ENCODE measurements at regions not wholly inside any gene's neighbourhood (a gene's known extent, or its start where the extent isn't known, plus 50 kb on each side); places are given as distances from the start of the nearest gene placed in this dataset.

- H3K27ac Mint-ChIP-seq, result no peak overlapping the region
- intact Hi-C loops (cut with micrococcal nuclease), result no loop called here
- no peaks in the 10 kb centered on the region for H3K36me3 Mint-ChIP-seq (ENCODE audit: low read depth)
- H3K4me1 Mint-ChIP-seq (ENCODE audit: low read depth), result no peaks in the 10 kb centered on the region
- H3K27me3 Mint-ChIP-seq, result no peaks in the 10 kb centered on the region
- no peak overlapping the region for H3K4me3 Mint-ChIP-seq
- H3K9me3 Mint-ChIP-seq, result peaks cover 22% of the 10 kb centered on the region
Measured at GRCh38 chr3:74426571-74426970, 187.9 kb downstream of the CNTN3 start.

- intact Hi-C loops (cut with micrococcal nuclease), result no loop called here
- Mint-ChIP-seq H3K4me3 (no peak overlapping the region), H3K36me3 (ENCODE audit: low read depth) (no peaks in the 10 kb centered on the region), H3K27ac (no peak overlapping the region), H3K9me3 (peaks cover 14% of the 10 kb centered on the region), H3K27me3 (no peaks in the 10 kb centered on the region), H3K4me1 (ENCODE audit: low read depth) (no peaks in the 10 kb centered on the region)
Measured at GRCh38 chr3:74423867-74424266, 190.6 kb downstream of the CNTN3 start.

GRCh38 chr3:74420538-74421124, 193.8 kb downstream of the CNTN3 start:
- Mint-ChIP-seq H3K27me3 (no peaks in the 10 kb centered on the region), H3K27ac (no peak overlapping the region), H3K9me3 (peaks cover 14% of the 10 kb centered on the region), H3K4me1 (ENCODE audit: low read depth) (no peaks in the 10 kb centered on the region), H3K36me3 (ENCODE audit: low read depth) (no peaks in the 10 kb centered on the region), H3K4me3 (no peak overlapping the region)
- intact Hi-C loops (cut with micrococcal nuclease), result no loop called here

GRCh38 chr3:74415731-74416130, 198.7 kb downstream of the CNTN3 start:
- H3K27me3 Mint-ChIP-seq, result no peaks in the 10 kb centered on the region
- no peaks in the 10 kb centered on the region for H3K36me3 Mint-ChIP-seq (ENCODE audit: low read depth)
- H3K4me1 Mint-ChIP-seq (ENCODE audit: low read depth), result no peaks in the 10 kb centered on the region
- H3K27ac Mint-ChIP-seq, result no peak overlapping the region
- no peaks in the 10 kb centered on the region for H3K9me3 Mint-ChIP-seq
- intact Hi-C loops (cut with micrococcal nuclease), result no loop called here
- no peak overlapping the region for H3K4me3 Mint-ChIP-seq

- H3K4me1 Mint-ChIP-seq (ENCODE audit: low read depth), result no peaks in the 10 kb centered on the region
- H3K27me3 Mint-ChIP-seq, result no peaks in the 10 kb centered on the region
- intact Hi-C loops (cut with micrococcal nuclease), result no loop called here
- no peak overlapping the region for H3K27ac Mint-ChIP-seq
- no peaks in the 10 kb centered on the region for H3K36me3 Mint-ChIP-seq (ENCODE audit: low read depth)
- no peak overlapping the region for H3K4me3 Mint-ChIP-seq
- no peaks in the 10 kb centered on the region for H3K9me3 Mint-ChIP-seq
Measured at GRCh38 chr3:74413547-74414241, 200.8 kb downstream of the CNTN3 start.

GRCh38 chr3:74410276-74410941, 204.1 kb downstream of the CNTN3 start:
- Mint-ChIP-seq H3K27ac (no peak overlapping the region), H3K4me3 (no peak overlapping the region), H3K9me3 (no peaks in the 10 kb centered on the region), H3K27me3 (no peaks in the 10 kb centered on the region), H3K36me3 (ENCODE audit: low read depth) (no peaks in the 10 kb centered on the region), H3K4me1 (ENCODE audit: low read depth) (no peaks in the 10 kb centered on the region)
- intact Hi-C loops (cut with micrococcal nuclease), result no loop called here

GRCh38 chr3:74409066-74409465, 205.4 kb downstream of the CNTN3 start:
- Mint-ChIP-seq H3K27me3 (no peaks in the 10 kb centered on the region), H3K4me1 (ENCODE audit: low read depth) (no peaks in the 10 kb centered on the region), H3K27ac (no peak overlapping the region), H3K9me3 (no peaks in the 10 kb centered on the region), H3K36me3 (ENCODE audit: low read depth) (no peaks in the 10 kb centered on the region), H3K4me3 (no peak overlapping the region)
- intact Hi-C loops (cut with micrococcal nuclease), result no loop called here

GRCh38 chr3:74403307-74403706, 211.2 kb downstream of the CNTN3 start:
- H3K27me3 Mint-ChIP-seq, result no peaks in the 10 kb centered on the region
- no peak overlapping the region for H3K27ac Mint-ChIP-seq
- no peaks in the 10 kb centered on the region for H3K4me1 Mint-ChIP-seq (ENCODE audit: low read depth)
- H3K36me3 Mint-ChIP-seq (ENCODE audit: low read depth), result no peaks in the 10 kb centered on the region
- intact Hi-C loops (cut with micrococcal nuclease), result no loop called here
- H3K9me3 Mint-ChIP-seq, result peaks cover 8% of the 10 kb centered on the region
- no peak overlapping the region for H3K4me3 Mint-ChIP-seq

GRCh38 chr3:74402821-74403220, 211.6 kb downstream of the CNTN3 start:
- Mint-ChIP-seq H3K27me3 (no peaks in the 10 kb centered on the region), H3K4me3 (no peak overlapping the region), H3K9me3 (peaks cover 8% of the 10 kb centered on the region), H3K36me3 (ENCODE audit: low read depth) (no peaks in the 10 kb centered on the region), H3K4me1 (ENCODE audit: low read depth) (no peaks in the 10 kb centered on the region), H3K27ac (no peak overlapping the region)
- intact Hi-C loops (cut with micrococcal nuclease), result no loop called here

GRCh38 chr3:74393426-74393825, 221.0 kb downstream of the CNTN3 start:
- H3K27me3 Mint-ChIP-seq, result no peaks in the 10 kb centered on the region
- H3K4me1 Mint-ChIP-seq (ENCODE audit: low read depth), result no peaks in the 10 kb centered on the region
- intact Hi-C loops (cut with micrococcal nuclease), result no loop called here
- peaks cover 33% of the 10 kb centered on the region for H3K9me3 Mint-ChIP-seq
- H3K27ac Mint-ChIP-seq, result no peak overlapping the region
- H3K36me3 Mint-ChIP-seq (ENCODE audit: low read depth), result no peaks in the 10 kb centered on the region
- H3K4me3 Mint-ChIP-seq, result no peak overlapping the region

- no peaks in the 10 kb centered on the region for H3K36me3 Mint-ChIP-seq (ENCODE audit: low read depth)
- H3K9me3 Mint-ChIP-seq, result peaks cover 10% of the 10 kb centered on the region
- no peaks in the 10 kb centered on the region for H3K4me1 Mint-ChIP-seq (ENCODE audit: low read depth)
- H3K27ac Mint-ChIP-seq, result no peak overlapping the region
- no peak overlapping the region for H3K4me3 Mint-ChIP-seq
- H3K27me3 Mint-ChIP-seq, result no peaks in the 10 kb centered on the region
- intact Hi-C loops (cut with micrococcal nuclease), result no loop called here
Measured at GRCh38 chr3:74390121-74390877, 224.2 kb downstream of the CNTN3 start.

- H3K27me3 Mint-ChIP-seq, result no peaks in the 10 kb centered on the region
- H3K4me3 Mint-ChIP-seq, result no peak overlapping the region
- no peaks in the 10 kb centered on the region for H3K36me3 Mint-ChIP-seq (ENCODE audit: low read depth)
- no peaks in the 10 kb centered on the region for H3K4me1 Mint-ChIP-seq (ENCODE audit: low read depth)
- H3K27ac Mint-ChIP-seq, result no peak overlapping the region
- intact Hi-C loops (cut with micrococcal nuclease), result no loop called here
- no peaks in the 10 kb centered on the region for H3K9me3 Mint-ChIP-seq
Measured at GRCh38 chr3:74387111-74387735, 227.2 kb downstream of the CNTN3 start.

GRCh38 chr3:74384159-74384558, 230.3 kb downstream of the CNTN3 start:
- Mint-ChIP-seq H3K9me3 (peaks cover 15% of the 10 kb centered on the region), H3K27ac (no peak overlapping the region), H3K4me3 (no peak overlapping the region), H3K36me3 (ENCODE audit: low read depth) (no peaks in the 10 kb centered on the region), H3K27me3 (no peaks in the 10 kb centered on the region), H3K4me1 (ENCODE audit: low read depth) (no peaks in the 10 kb centered on the region)
- intact Hi-C loops (cut with micrococcal nuclease), result no loop called here

GRCh38 chr3:74377669-74378068, 236.8 kb downstream of the CNTN3 start:
- Mint-ChIP-seq H3K4me1 (ENCODE audit: low read depth) (no peaks in the 10 kb centered on the region), H3K36me3 (ENCODE audit: low read depth) (no peaks in the 10 kb centered on the region), H3K27ac (no peak overlapping the region), H3K4me3 (no peak overlapping the region), H3K27me3 (no peaks in the 10 kb centered on the region), H3K9me3 (peaks cover 39% of the 10 kb centered on the region)
- intact Hi-C loops (cut with micrococcal nuclease), result no loop called here

All from dendritic cell treated with granulocyte-macrophage colony-stimulating factor and Interleukin-4, amounts not matched to agents 40 ng/mL and 50 ng/mL, for 4 days (primary cell).